ENCODE measurements at regions not wholly inside any gene's neighbourhood (a gene's known extent, or its start where the extent isn't known, plus 50 kb on each side); places are given as distances from the start of the nearest gene placed in this dataset.

DNA sequence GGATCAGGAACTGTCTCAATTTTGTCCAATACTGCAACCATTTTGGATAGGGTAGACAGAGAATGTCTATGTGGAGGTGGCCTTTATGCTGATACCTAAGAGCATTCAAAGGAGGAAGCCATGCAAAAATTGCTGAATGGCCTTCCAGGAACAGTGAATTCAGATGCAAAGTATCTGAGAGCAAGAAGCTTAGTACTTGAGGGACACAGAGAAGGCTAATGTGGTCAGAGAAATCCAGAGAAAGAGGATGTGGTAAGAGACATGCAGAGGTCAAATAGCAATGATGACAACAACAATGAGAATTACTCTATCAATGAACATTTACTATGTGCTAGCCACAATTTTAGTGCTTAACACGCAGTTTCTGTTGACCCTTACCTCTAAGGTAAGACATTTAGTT, 785.6 kb upstream of the KLHL1 start:
- H3K9me2 ChIP-seq (replicated peaks; ENCODE audit: insufficient read depth, low read length) = no peaks in the 10 kb centered on the region
- H3K27me3 ChIP-seq (ENCODE audit: low read length) = no peaks in the 10 kb centered on the region
- H3K9me3 ChIP-seq (ENCODE audit: low read length) = peaks cover 29% of the 10 kb centered on the region; the same call in 1 of the 2 replicates
- no peaks in the 10 kb centered on the region for H3K4me1 ChIP-seq (ENCODE audit: low read length)
- no peak overlapping the region for H3K4me3 ChIP-seq (ENCODE audit: low read length)
- H3K79me2 ChIP-seq (ENCODE audit: low read length) = no peaks in the 10 kb centered on the region
- H3K27ac ChIP-seq (ENCODE audit: low read length) = no peak overlapping the region
- no peak for DNase-seq
- H3K4me2 ChIP-seq (ENCODE audit: low read depth, low read length, poor library complexity, severe bottlenecking) = no peak overlapping the region
- H2AFZ ChIP-seq (ENCODE audit: low read length) = no peak overlapping the region
- H3K36me3 ChIP-seq (ENCODE audit: insufficient read depth, low read length) = no peaks in the 10 kb centered on the region
- no peaks in the 10 kb centered on the region for H4K20me1 ChIP-seq (ENCODE audit: insufficient read depth, low read depth, low read length)
- H3K9ac ChIP-seq (ENCODE audit: low read length) = no peak overlapping the region

DNA sequence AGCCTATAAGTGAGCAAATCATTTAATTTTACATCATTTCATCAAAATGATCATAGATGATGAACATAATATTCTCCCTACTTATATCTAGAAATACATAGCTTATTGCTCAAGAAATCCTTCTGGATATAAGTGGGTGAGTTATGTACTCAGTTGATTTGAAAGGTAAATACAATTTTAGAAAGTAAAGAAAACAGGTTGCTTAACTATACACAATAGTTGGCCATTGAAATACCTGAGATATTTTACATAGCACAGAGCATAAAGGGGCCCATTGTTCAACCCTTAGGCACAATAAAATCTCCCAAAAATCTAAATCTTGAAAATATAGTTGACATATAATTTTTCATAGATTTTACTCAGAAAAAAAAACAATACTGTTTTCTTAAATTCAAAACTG, 782.0 kb upstream of the KLHL1 start:
- Histone ChIP-seq H3K27ac (ENCODE audit: low read length) (no peak overlapping the region), H2AFZ (ENCODE audit: low read length) (no peak overlapping the region), H3K9me3 (ENCODE audit: low read length) (peaks cover 20% of the 10 kb centered on the region; the same call in 1 of the 2 replicates), H3K4me1 (ENCODE audit: low read length) (no peaks in the 10 kb centered on the region), H4K20me1 (ENCODE audit: insufficient read depth, low read depth, low read length) (no peaks in the 10 kb centered on the region), H3K27me3 (ENCODE audit: low read length) (no peaks in the 10 kb centered on the region), H3K9me2 (replicated peaks; ENCODE audit: insufficient read depth, low read length) (no peaks in the 10 kb centered on the region), H3K36me3 (ENCODE audit: insufficient read depth, low read length) (no peaks in the 10 kb centered on the region), H3K4me3 (ENCODE audit: low read length) (no peak overlapping the region), H3K4me2 (ENCODE audit: low read depth, low read length, poor library complexity, severe bottlenecking) (no peak overlapping the region), H3K79me2 (ENCODE audit: low read length) (no peaks in the 10 kb centered on the region), H3K9ac (ENCODE audit: low read length) (no peak overlapping the region)
- DNase-seq = no peak

DNA sequence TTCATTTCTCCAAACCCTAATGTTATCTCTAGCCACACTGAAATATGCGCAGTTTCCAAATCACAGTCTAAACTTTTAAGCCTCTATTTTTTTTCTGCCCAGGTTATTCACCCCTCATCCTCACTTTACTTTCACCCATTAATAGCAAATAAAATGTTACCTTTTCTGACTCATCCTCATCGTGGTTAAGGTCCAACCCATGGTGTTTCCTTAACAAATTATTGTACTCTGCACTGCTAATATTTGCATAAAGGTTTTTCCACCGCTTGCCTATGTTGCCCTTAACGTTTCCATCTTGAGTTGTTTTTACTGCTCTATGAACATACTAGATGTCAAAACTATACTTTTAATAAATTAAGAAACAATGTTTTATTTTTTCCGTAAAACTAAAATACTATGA, 780.9 kb upstream of the KLHL1 start:
- Histone ChIP-seq H3K36me3 (ENCODE audit: insufficient read depth, low read length) (no peaks in the 10 kb centered on the region), H3K4me1 (ENCODE audit: low read length) (no peaks in the 10 kb centered on the region), H3K79me2 (ENCODE audit: low read length) (no peaks in the 10 kb centered on the region), H3K4me2 (ENCODE audit: low read depth, low read length, poor library complexity, severe bottlenecking) (no peak overlapping the region), H2AFZ (ENCODE audit: low read length) (no peak overlapping the region), H3K9me2 (replicated peaks; ENCODE audit: insufficient read depth, low read length) (no peaks in the 10 kb centered on the region), H4K20me1 (ENCODE audit: insufficient read depth, low read depth, low read length) (no peaks in the 10 kb centered on the region), H3K4me3 (ENCODE audit: low read length) (no peak overlapping the region), H3K9ac (ENCODE audit: low read length) (no peak overlapping the region), H3K27me3 (ENCODE audit: low read length) (no peaks in the 10 kb centered on the region), H3K27ac (ENCODE audit: low read length) (no peak overlapping the region), H3K9me3 (ENCODE audit: low read length) (peaks cover 24% of the 10 kb centered on the region; the same call in 1 of the 2 replicates)
- no peak for DNase-seq

DNA sequence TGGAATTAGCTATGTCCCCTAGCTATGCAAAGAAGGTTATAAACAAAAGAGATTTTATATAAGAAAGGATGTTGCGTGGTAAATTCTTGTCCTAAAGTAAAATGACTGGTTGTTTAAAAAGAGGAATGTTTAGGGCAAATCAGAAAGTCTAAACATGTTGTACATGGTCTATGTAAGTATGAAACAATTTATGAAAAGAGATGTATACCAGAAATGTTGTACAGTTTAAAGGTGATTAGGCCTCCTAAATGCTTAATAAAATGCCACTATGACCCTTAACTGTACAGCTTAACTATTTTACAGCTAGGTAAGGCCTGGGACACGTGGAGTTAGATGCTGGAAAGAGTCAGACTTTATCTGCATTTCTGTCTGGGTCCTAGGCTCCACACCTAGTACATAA, 775.9 kb upstream of the KLHL1 start:
- Histone ChIP-seq H3K4me3 (ENCODE audit: low read length) (no peak overlapping the region), H3K9me2 (replicated peaks; ENCODE audit: insufficient read depth, low read length) (no peaks in the 10 kb centered on the region), H3K4me1 (ENCODE audit: low read length) (no peaks in the 10 kb centered on the region), H3K9ac (ENCODE audit: low read length) (no peak overlapping the region), H3K36me3 (ENCODE audit: insufficient read depth, low read length) (no peaks in the 10 kb centered on the region), H3K79me2 (ENCODE audit: low read length) (no peaks in the 10 kb centered on the region), H2AFZ (ENCODE audit: low read length) (no peak overlapping the region), H3K9me3 (ENCODE audit: low read length) (peaks cover 11% of the 10 kb centered on the region; the same call in 1 of the 2 replicates), H4K20me1 (ENCODE audit: insufficient read depth, low read depth, low read length) (no peaks in the 10 kb centered on the region), H3K27ac (ENCODE audit: low read length) (no peak overlapping the region), H3K4me2 (ENCODE audit: low read depth, low read length, poor library complexity, severe bottlenecking) (no peak overlapping the region), H3K27me3 (ENCODE audit: low read length) (no peaks in the 10 kb centered on the region)
- no peak for DNase-seq

DNA sequence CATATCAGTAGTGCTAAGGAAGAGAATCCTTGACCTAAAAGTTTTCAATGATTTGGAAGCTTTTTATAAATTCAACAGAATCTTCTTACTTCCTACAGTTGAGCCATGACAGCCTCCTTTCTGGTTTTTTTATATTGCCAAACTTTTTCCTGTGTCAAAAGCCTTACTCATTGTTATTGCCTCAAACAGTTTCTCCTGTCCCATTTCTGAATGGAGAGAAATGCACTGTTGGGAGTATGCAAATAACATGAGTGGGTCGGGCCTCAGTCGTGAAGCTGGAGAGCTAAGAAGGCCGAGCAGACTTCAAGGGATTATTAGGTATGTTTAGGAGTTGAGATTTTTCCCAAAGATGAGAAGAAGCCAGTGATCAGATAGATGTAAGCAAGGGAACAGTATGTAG, 766.4 kb upstream of the KLHL1 start:
- Histone ChIP-seq H4K20me1 (ENCODE audit: insufficient read depth, low read depth, low read length) (no peaks in the 10 kb centered on the region), H3K36me3 (ENCODE audit: insufficient read depth, low read length) (no peaks in the 10 kb centered on the region), H3K79me2 (ENCODE audit: low read length) (no peaks in the 10 kb centered on the region), H3K27ac (ENCODE audit: low read length) (no peak overlapping the region), H3K27me3 (ENCODE audit: low read length) (no peaks in the 10 kb centered on the region), H3K9me3 (ENCODE audit: low read length) (peaks cover 3% of the 10 kb centered on the region), H3K9me2 (replicated peaks; ENCODE audit: insufficient read depth, low read length) (no peaks in the 10 kb centered on the region; the same call in 1 of the 2 replicates), H2AFZ (ENCODE audit: low read length) (no peak overlapping the region), H3K4me2 (ENCODE audit: low read depth, low read length, poor library complexity, severe bottlenecking) (no peak overlapping the region), H3K4me1 (ENCODE audit: low read length) (no peaks in the 10 kb centered on the region), H3K4me3 (ENCODE audit: low read length) (no peak overlapping the region), H3K9ac (ENCODE audit: low read length) (no peak overlapping the region)
- DNase-seq = no peak

DNA sequence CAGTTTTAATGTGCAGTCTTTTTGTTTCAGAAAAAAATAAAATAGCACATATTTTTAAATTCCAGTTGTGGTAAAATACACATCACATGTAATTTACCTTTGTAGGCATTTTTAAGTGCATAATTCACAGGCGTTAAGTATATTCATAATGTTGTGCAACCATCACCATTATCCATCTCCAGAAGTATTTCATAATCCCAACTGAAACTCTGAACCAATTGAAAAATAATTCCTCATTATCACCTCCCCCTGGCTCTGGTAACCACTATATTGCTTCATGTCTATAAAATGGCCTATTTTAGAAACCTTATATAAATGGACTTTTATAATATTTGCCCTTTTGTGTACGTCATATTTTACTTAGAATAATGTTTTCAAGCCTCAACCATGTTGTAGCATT, 756.5 kb upstream of the KLHL1 start:
- DNase-seq = no peak
- Histone ChIP-seq H3K4me2 (ENCODE audit: low read depth, low read length, poor library complexity, severe bottlenecking) (no peak overlapping the region), H3K4me3 (ENCODE audit: low read length) (no peak overlapping the region), H3K9me2 (replicated peaks; ENCODE audit: insufficient read depth, low read length) (no peaks in the 10 kb centered on the region), H3K27ac (ENCODE audit: low read length) (no peak overlapping the region), H3K79me2 (ENCODE audit: low read length) (no peaks in the 10 kb centered on the region), H3K4me1 (ENCODE audit: low read length) (no peaks in the 10 kb centered on the region), H4K20me1 (ENCODE audit: insufficient read depth, low read depth, low read length) (no peaks in the 10 kb centered on the region), H3K9ac (ENCODE audit: low read length) (no peak overlapping the region), H3K9me3 (ENCODE audit: low read length) (peaks cover 10% of the 10 kb centered on the region), H3K27me3 (ENCODE audit: low read length) (no peaks in the 10 kb centered on the region), H3K36me3 (ENCODE audit: insufficient read depth, low read length) (no peaks in the 10 kb centered on the region), H2AFZ (ENCODE audit: low read length) (no peak overlapping the region)

DNA sequence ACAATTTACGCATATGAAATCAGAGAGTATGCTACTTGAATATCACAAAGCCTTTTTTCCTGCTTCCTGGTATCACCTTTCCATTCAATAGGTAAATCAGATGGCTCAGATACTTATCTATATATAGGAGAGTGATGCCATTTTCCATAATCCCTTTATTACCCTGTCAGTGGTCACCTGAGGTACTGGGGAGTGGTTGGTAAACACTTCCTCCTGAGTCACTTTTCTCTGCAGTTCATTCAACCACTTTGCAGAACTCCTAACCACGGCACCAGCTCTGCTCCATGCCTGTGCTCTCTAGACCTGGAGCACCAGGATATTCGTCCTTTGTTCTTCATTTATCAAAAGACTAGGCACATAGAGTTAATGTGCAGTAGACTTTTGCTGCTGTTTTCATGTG, 748.5 kb upstream of the KLHL1 start:
- no peak for DNase-seq
- peaks cover 8% of the 10 kb centered on the region for H3K9me3 ChIP-seq (ENCODE audit: low read length)

DNA sequence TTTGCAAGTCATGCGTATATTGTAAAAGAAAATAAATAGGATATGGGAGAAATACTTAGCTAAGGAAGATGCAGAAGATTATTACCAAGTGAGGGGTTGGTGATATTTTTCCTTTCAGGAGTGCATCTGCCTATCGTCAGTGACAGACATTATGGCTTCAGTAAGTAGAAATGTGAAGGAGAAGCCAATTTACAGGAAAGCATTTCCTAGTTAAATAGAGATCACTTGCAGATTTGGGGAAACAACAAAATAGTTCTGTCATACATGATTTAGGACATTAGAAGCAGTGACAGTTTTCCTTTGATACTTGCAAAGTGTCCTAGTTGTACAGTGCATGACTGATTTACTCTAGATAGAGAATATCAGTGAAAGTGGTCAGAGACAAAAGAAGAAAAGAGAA, 747.8 kb upstream of the KLHL1 start:
- H2AFZ ChIP-seq (ENCODE audit: low read length) = no peak overlapping the region
- H3K9ac ChIP-seq (ENCODE audit: low read length) = no peak overlapping the region
- no peak for DNase-seq
- H3K27ac ChIP-seq (ENCODE audit: low read length) = no peak overlapping the region
- H3K9me2 ChIP-seq (replicated peaks; ENCODE audit: insufficient read depth, low read length) = no peaks in the 10 kb centered on the region
- no peak overlapping the region for H3K4me3 ChIP-seq (ENCODE audit: low read length)
- H3K36me3 ChIP-seq (ENCODE audit: insufficient read depth, low read length) = no peaks in the 10 kb centered on the region
- no peaks in the 10 kb centered on the region for H4K20me1 ChIP-seq (ENCODE audit: insufficient read depth, low read depth, low read length)
- peaks cover 8% of the 10 kb centered on the region for H3K9me3 ChIP-seq (ENCODE audit: low read length)
- no peak overlapping the region for H3K4me2 ChIP-seq (ENCODE audit: low read depth, low read length, poor library complexity, severe bottlenecking)
- H3K27me3 ChIP-seq (ENCODE audit: low read length) = no peaks in the 10 kb centered on the region
- no peaks in the 10 kb centered on the region for H3K79me2 ChIP-seq (ENCODE audit: low read length)
- no peaks in the 10 kb centered on the region for H3K4me1 ChIP-seq (ENCODE audit: low read length)

More for the DNA sequence above, 748.5 kb upstream of the KLHL1 start:
- no peak overlapping the region for H2AFZ ChIP-seq (ENCODE audit: low read length)
- no peak overlapping the region for H3K9ac ChIP-seq (ENCODE audit: low read length)
- H3K4me3 ChIP-seq (ENCODE audit: low read length) = no peak overlapping the region
- H3K9me2 ChIP-seq (replicated peaks; ENCODE audit: insufficient read depth, low read length) = no peaks in the 10 kb centered on the region
- no peak overlapping the region for H3K4me2 ChIP-seq (ENCODE audit: low read depth, low read length, poor library complexity, severe bottlenecking)
- H3K36me3 ChIP-seq (ENCODE audit: insufficient read depth, low read length) = no peaks in the 10 kb centered on the region
- no peaks in the 10 kb centered on the region for H3K27me3 ChIP-seq (ENCODE audit: low read length)
- H3K27ac ChIP-seq (ENCODE audit: low read length) = no peak overlapping the region
- H3K79me2 ChIP-seq (ENCODE audit: low read length) = no peaks in the 10 kb centered on the region
- H3K4me1 ChIP-seq (ENCODE audit: low read length) = no peaks in the 10 kb centered on the region
- H4K20me1 ChIP-seq (ENCODE audit: insufficient read depth, low read depth, low read length) = no peaks in the 10 kb centered on the region

DNA sequence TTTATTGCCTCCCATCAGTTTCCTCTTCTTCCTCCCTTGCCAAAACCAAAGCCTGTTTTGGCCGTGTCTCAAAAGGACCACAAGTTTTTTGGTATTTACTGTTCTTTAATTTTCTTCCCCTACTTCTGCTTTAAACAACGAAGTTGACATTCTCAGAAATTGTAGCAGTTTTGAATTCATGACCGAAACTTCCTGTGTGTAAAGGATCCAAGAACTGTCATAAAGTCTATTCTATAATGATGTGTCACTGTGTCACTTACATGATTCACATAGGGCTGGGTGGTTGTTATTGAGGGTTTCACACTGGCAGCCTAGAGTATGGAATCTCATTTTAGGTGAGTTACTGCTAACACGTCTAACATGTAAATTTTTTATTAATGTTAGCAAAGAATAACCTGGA, 741.0 kb upstream of the KLHL1 start:
- Histone ChIP-seq H3K9me3 (ENCODE audit: low read length) (peaks cover 10% of the 10 kb centered on the region), H3K27ac (ENCODE audit: low read length) (no peak overlapping the region), H3K9ac (ENCODE audit: low read length) (no peak overlapping the region), H3K9me2 (replicated peaks; ENCODE audit: insufficient read depth, low read length) (no peaks in the 10 kb centered on the region), H2AFZ (ENCODE audit: low read length) (no peak overlapping the region; the same call in 1 of the 2 replicates), H3K27me3 (ENCODE audit: low read length) (no peaks in the 10 kb centered on the region), H3K4me2 (ENCODE audit: low read depth, low read length, poor library complexity, severe bottlenecking) (no peak overlapping the region), H4K20me1 (ENCODE audit: insufficient read depth, low read depth, low read length) (no peaks in the 10 kb centered on the region), H3K4me3 (ENCODE audit: low read length) (no peak overlapping the region), H3K79me2 (ENCODE audit: low read length) (no peaks in the 10 kb centered on the region), H3K36me3 (ENCODE audit: insufficient read depth, low read length) (no peaks in the 10 kb centered on the region), H3K4me1 (ENCODE audit: low read length) (no peaks in the 10 kb centered on the region)
- DNase-seq = no peak

Measured in Karpas-422 (cell line).